GM19455 (cell line): ENCODE measurements at regions not wholly inside any gene's neighbourhood (a gene's known extent, or its start where the extent isn't known, plus 50 kb on each side); places are given as distances from the start of the nearest gene placed in this dataset.
"Not testable (repeated sequence)": the region's sequence is repeated elsewhere in the genome, so short reads cannot be mapped to it uniquely, and the experiment has no call there.

Source experiments
- ATAC-seq: cut with Tn5 transposase; IDR thresholded peaks from one replicate; pipeline ENCODE4 v1.9.1; 2021; ENCODE audit not compliant: unreplicated experiment

DNA sequence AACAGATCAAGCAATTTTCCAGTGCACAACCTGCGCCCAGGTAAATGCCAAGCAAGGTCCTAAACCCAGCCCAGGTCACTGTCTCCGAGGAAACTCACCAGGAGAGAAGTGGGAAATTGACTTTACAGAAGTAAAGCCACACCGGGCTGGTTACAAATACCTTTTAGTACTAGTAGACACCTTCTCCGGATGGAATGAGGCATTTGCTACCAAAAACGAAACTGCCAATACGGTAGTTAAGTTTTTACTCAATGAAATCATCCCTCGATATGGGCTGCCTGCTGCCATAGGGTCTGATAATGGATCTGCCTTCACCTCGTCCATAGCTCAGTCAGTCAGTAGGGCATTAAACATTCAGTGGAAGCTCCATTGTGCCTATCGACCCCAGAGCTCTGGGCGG, 459.0 kb upstream of the HTR1E start:
- ATAC-seq = not testable (repeated sequence)

DNA sequence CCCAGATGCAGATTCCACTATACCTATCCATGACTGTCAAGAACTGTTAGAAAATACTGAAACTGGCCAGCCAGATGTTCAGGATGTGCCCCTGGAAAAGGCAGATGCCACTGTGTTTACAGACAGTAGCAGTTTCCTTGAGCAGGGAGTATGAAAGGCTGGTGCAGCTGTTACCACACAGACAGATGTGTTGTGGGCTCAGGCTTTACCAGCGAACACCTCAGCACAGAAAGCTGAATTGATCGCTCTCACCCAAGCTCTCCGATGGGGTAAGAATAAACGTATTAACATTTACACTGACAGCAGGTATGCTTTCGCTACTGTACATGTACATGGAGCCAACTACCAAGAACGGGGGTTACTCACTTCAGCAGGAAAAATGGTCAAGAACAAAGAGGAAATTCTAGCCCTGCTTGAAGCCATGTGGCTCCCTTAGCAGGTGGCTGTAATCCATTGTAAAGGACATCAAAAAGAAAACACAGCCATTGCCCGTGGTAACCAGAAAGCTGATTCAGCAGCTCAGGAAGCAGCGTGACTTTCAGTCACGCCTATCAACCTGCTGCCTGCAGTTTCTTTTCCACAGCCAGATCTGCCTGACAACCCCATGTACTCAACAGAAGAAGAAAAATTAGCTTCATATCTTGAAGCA, 459.7 kb upstream of the HTR1E start:
- ATAC-seq = no peak

DNA sequence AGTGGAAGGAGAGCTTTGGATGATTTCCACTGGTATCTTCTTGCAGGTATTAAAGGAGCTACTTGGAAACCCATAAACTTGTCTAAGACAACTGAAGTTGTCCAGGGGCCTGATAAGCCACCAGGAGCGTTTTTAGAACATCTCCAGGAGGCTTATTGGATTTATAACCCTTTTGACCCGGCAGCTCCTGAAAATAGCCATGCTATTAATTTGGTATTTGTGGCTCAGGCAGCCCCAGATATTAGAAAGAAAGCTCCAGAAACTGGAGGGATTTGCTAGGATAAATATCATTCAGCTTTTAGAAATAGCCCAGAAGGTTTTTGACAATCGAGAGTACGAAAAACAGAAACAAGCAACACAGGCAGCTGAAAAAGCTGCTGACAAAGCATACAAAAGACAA, 461.0 kb upstream of the HTR1E start:
- ATAC-seq = no peak

DNA sequence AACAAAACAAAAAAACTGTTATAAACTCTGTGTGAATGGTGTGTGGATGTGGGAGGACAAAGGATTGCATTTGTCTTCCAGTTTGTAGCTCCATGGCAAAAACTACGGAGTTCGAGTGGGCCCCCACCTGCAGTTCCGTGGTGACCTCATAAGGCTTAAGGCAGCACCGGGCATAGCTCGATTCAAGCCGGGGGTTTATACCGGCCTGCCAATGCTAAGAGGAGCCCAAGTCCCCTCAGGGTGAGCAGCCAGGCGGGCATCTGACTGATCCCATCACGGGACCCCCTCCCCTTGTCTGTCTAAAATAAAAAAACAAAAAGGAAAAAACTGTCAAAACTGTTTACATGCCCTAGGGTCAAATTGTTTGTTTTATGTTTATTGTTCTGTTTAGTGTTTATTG, 463.2 kb upstream of the HTR1E start:
- no peak for ATAC-seq

GRCh38 chr6:86471791-86472190, 465.5 kb upstream of the HTR1E start:
- no peak for ATAC-seq

DNA sequence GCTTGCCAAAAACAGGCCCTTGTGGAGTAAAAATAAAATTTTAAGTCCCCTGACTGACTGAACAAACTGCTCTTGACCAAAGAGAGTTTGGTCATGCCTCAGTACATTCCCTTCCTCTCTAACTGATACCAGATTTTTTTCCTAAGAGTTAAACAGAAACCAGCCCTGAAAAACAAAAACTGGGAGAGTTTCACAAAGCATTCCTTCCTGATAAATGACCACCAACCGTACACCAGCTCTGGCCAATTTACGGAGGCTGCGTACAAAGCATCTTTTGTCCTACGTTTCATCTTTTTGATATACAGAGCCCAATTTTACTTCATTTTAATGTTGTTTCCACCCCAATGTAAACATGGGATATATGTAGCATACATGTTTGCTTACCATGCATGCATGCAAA, 477.4 kb upstream of the HTR1E start:
- ATAC-seq = no peak

- ATAC-seq = no peak
Observed at GRCh38 chr6:86456821-86457220, 480.5 kb upstream of the HTR1E start.

- ATAC-seq = no peak
Observed at GRCh38 chr6:86453232-86453631, 484.1 kb upstream of the HTR1E start.

GRCh38 chr6:86448398-86448797, 488.9 kb upstream of the HTR1E start:
- ATAC-seq = no peak

GRCh38 chr6:86440608-86441007, 496.7 kb upstream of the HTR1E start:
- no peak for ATAC-seq

GRCh38 chr6:86423571-86423970, 513.8 kb upstream of the HTR1E start:
- ATAC-seq = no peak

DNA sequence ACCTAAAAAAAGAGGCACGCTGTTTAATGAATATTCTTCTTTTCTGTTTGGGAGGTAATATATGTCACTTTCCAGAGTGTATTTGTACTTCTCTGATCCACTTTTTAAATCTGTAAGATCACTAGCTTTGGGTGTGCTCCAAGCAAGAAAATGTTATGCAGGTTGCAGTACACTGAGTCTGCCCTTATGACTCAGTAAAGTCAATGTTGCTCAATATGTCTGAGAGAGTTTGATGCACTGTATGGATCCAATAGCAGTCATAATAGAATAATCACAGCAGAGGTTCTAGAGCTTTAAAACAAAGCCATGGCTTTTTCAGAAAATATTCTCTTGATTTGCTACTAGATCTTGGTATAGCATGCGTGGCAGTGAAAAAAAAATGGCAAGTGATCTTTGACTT, 525.3 kb upstream of the HTR1E start:
- ATAC-seq = no peak

DNA sequence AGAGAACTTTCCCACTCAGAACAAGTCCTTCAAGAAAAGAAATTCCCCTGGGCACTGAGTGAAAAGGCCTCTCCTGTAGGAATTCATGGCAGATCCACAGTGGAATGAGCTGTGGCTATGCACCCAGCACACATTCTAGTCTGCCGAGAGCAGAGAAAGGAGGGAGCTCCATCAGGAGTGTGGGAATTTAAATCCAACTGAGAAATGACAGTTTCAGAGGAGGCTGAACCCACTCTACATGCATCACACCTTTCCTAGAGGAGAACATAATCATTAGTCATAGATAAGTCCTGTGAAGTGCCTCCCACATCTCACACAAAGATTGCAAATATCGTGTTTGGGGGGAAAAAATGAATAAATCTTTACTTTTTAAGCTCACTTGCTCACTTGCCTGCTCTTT, 530.2 kb upstream of the HTR1E start:
- ATAC-seq = no peak

- not testable (repeated sequence) for ATAC-seq
Observed at GRCh38 chr6:86392850-86393249, 544.5 kb upstream of the HTR1E start.

GRCh38 chr6:86380571-86381125, 556.7 kb upstream of the HTR1E start:
- ATAC-seq = no peak

DNA sequence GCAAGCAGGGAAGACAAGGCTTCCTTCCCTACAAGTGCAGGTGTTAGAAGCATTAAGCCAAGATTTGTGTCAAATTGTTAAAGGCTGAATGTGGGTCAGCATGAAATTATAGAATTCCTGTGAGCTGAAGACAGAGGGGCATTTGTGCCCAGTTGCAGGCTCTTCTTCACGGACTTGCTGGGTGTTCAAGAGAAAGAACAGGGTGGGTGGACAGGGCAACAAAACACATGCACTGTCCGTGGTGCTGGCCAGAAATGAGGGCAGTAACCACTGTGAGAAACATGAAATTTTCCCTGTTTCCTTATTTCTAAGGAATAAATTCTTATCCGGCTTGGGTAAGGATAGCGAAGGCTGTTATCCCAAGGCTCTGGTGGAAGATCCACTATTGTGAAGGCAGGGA, 579.5 kb upstream of the HTR1E start:
- no peak for ATAC-seq

DNA sequence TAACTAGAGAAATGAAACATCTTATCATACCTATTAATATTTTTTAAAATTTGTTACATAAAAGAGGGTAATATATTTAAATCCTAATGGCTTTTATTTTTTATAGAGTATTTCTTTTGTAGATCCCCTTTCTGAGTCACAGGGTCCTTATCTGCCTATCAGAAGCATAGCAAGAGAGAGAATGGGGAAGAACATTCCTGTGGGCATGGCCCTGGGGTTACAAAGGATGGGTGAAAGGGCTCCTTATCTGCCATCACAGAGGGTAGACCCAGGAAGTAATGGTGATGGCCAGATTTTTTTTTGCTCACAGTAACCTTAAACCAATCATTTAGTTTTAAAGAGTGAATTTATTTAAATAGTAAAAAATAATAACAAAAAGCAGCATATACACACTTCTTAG, 582.1 kb upstream of the HTR1E start:
- no peak for ATAC-seq

GRCh38 chr6:86331919-86332318, 605.4 kb upstream of the HTR1E start:
- no peak for ATAC-seq

- ATAC-seq = no peak
Observed at GRCh38 chr6:86331265-86331840, 606.0 kb upstream of the HTR1E start.

DNA sequence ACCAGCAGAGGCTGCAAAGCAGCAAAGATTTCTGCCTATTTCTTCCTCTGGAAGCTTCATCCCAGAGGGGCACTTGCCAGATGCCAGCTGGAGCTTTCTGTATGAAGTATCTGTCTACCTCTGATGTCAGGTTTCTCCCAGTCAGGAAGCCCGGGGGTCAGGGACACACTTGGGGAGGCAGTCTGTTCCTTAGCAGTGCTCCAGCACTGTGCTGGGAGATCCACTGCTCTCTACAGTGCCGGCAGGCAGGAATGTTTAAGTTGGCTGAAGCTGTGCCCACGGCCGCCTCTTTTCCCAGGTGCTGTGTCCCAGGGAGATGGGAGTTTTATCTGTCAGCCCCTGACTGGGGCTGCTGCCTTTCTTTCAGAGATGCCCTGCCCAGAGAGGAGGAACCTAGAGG, 631.1 kb upstream of the HTR1E start:
- no peak for ATAC-seq

DNA sequence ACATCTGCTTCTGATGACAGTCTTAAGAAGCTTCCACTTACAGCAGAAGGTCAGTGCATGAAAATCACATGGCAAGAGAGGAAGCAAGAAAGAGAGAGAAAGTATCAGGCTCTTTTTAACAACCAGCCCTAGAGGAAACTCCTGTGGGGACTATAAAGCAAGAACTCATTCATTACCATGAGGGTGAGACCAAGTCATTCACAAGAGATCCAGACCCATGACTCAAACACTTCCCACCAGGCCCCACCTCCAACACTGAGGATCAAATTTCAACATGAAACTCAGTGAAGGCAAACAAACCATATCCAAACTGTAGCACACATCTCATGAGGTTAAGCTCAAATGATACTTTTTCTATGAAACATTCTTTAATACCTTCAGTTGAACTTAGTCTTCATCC, 643.2 kb upstream of the SYNCRIP start:
- ATAC-seq = no peak

- not testable (repeated sequence) for ATAC-seq
Observed at GRCh38 chr6:86284809-86285480, 642.3 kb upstream of the SYNCRIP start.
